Globus pallidus (tissue), 1 donor: ENCODE measurements at regions not wholly inside any gene's neighbourhood (a gene's known extent, or its start where the extent isn't known, plus 50 kb on each side); places are given as distances from the start of the nearest gene placed in this dataset.
"Not testable (repeated sequence)": the region's sequence is repeated elsewhere in the genome, so short reads cannot be mapped to it uniquely, and the experiment has no call there.

Source experiments
- DNase-seq: peaks from one replicate; pipeline ENCODE4 v3.0.0-alpha.2; 2015; ENCODE audit warnings: low spot score

- DNase-seq: no peak
Measured at GRCh38 chr1:181257117-181257516, 168.6 kb downstream of the IER5 start.

GRCh38 chr1:181259026-181259745 is 170.7 kb downstream of the IER5 start:
- DNase-seq: no peak

GRCh38 chr1:181260271-181260670 is 171.8 kb downstream of the IER5 start:
- no peak for DNase-seq

DNA sequence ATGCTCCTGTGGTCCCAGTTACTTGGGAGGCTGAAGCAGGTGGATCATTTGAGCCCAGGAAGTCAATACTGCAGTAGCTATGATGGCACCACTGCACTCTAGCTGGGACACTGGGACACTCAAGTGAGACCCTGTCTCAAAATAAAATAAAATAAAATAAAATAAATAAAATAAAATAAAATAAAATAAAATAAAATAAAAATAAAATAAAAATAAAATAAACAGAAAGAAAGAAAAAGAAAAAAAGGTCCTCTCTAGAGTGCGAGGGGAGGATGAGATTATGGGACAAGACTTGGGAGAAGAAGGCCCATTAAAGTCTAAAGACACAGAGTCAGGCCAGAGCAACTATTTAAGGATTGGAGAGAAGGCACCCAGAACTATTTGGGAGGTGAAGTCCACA is 172.5 kb downstream of the IER5 start:
- no peak for DNase-seq

DNA sequence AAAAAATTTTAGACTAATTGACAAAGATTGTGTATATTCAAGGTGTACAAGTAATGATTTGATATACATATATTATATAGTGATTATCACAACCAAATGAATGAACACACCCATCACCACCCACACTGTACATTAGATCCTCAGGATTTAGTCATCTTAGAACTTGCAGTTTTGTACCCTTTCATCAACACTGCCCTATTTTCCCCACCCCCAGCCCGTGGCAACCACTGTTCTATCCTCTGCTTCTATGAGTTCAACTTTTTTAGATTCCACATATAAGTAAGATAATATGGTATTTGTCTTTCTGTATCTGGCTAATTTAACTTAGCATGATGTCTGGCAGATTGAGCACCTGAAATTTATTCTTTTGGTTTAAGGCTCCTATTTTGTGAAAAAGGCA is 173.6 kb downstream of the IER5 start:
- DNase-seq: no peak

DNA sequence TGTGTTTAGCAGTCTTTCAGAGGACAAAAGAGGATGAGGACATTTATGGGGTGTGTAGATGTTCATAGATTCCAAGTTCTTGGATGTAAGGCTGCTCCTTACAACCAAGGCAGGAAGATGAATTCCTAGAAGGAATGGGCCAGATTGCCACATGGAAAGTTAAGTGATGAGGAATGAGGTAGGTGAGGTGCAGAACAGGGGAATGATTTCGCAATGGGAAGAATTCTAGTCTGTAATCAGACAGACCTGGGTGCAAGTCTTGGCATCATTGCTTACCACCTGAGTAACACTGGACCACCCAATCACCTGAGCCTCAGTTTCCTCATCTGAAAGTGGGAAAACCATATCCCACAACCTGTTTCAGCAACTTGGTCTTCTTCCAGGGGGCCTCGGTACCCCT is 174.9 kb downstream of the IER5 start:
- DNase-seq: no peak

- no peak for DNase-seq
Measured at GRCh38 chr1:181264821-181265220, 176.3 kb downstream of the IER5 start.

GRCh38 chr1:181284978-181285377 is 196.5 kb downstream of the IER5 start:
- no peak for DNase-seq

DNA sequence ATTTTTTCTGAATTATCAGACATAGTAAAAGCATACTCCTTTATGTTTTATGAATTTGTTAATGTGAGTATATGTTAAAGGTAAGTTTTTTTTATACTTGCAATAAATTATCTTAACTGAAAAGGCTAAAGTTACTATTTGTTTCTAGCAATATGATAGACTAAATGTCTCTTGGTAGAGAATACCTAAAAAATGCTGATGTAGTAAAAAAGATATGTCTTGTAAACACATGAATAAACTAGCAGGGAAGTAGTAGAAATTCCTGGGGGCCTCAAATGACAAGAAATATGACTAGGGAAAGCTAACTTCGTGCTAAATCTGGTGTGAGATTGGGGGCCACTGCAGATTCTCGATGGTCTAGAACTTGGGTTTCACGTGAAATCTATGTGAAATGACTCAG is 188.1 kb upstream of the CACNA1E start:
- DNase-seq: no peak

DNA sequence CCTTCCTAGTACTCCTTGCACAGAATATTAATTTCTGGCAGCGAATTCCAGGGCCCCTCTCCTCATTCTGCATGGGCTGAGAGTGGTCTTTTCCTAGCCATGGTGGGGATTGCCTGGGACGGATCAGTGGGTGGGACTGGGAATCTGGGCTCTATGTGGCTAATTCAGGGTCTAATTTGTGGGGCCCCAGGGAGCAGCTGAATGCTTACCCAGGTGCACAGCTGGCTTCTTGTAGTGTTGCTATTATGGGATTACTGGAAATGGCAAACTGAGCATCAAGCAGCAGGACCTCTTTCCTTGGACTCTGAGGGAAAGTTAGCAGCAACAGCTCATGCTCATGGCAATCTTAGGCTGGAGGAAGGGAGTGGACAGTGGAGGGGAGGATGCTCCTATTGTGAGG is 187.1 kb upstream of the CACNA1E start:
- DNase-seq: no peak

DNA sequence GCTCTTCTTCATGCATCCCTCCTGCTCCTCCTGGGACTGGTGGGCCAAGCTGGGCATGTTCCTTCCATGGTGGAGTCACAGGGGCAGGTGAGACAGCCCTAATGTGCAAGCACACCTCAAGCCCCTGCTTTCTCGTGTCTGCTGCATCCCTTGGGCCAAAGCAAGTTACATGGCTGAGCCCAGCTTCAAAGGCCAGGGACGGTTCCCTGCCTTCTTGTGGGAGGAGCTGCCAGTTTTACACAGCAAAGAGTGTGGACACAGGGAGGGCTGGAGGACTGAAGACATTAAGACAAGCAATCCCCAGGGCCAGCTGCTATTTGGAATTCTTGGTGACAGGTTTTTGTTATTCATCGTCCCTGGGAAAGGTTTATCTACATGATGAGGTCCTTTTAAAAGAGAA is 175.2 kb upstream of the CACNA1E start:
- no peak for DNase-seq

- DNase-seq: no peak
Measured at GRCh38 chr1:181310560-181310959, 172.8 kb upstream of the CACNA1E start.

DNA sequence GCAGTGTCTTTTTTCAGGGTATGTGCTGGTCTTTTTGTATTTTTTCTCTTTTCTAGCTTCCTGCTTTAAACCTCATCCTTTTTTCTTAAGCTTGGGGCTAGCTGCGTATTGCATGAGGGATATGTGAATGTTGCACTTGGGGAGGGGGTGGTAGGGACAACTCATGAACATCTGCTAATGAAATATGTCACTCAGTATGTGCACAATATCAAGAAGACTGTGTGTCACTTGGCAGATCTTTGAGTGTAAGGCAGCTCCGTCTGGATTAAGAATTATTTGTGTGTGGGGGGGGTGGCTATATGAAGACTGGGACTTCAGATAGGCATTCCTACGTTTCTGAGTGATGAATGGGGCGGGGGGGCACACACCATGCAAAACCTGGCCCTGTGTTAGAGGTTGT is 170.4 kb upstream of the CACNA1E start:
- no peak for DNase-seq

GRCh38 chr1:181313466-181313865 is 169.9 kb upstream of the CACNA1E start:
- no peak for DNase-seq

DNA sequence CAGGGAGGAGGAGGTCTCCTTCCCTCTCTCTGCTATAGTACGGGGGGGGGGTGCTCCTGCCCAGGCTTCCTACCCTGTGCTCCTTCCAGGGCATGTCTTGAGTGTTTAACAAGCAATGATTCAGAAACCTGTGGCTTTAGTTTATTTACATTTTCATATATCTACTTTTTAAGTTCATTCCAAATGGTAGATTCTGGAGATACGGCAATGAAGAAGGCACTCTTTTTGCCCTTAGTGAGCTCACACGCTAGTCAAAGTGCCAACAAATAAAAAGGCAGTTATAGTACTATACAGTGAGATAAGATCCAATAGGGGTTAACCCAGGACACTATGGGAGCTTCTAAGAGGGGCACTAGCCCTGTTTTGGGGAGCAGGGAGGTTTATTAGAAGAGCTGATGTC is 169.3 kb upstream of the CACNA1E start:
- no peak for DNase-seq

- no peak for DNase-seq
Measured at GRCh38 chr1:181314959-181315358, 168.4 kb upstream of the CACNA1E start.

DNA sequence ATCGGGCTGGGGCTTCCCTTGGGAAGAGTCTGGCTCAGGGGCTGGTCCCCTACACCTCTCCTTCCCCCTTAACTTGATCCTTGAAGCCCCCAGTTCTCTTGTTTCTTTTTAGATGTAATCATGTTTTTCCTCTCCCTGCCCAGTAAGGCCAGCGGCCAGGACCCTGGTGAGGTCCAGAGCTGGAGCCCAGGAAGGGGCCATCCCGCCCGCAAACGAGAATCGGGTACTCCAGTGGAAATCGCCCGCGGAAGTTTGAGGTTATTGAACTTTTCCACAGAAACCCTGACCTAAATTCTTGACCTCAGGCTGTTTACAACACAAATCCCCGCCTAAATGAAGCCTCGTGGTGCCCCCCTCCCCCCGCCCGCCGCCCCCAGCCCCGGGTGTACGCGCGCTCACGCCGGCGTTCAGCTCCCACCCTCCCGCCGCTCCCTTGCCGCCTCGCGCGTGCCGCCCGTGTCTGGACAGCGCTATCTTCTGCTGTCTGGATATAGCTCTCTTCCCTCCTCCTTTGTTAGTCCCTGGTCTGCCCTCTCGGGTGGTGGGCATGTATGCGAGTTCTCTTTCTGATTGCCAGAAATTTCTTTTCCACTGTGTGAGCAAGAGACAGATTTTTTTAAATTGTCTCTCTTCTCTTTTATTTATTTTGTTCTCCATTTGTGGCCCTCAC is 165.9 kb upstream of the CACNA1E start:
- DNase-seq: no peak

DNA sequence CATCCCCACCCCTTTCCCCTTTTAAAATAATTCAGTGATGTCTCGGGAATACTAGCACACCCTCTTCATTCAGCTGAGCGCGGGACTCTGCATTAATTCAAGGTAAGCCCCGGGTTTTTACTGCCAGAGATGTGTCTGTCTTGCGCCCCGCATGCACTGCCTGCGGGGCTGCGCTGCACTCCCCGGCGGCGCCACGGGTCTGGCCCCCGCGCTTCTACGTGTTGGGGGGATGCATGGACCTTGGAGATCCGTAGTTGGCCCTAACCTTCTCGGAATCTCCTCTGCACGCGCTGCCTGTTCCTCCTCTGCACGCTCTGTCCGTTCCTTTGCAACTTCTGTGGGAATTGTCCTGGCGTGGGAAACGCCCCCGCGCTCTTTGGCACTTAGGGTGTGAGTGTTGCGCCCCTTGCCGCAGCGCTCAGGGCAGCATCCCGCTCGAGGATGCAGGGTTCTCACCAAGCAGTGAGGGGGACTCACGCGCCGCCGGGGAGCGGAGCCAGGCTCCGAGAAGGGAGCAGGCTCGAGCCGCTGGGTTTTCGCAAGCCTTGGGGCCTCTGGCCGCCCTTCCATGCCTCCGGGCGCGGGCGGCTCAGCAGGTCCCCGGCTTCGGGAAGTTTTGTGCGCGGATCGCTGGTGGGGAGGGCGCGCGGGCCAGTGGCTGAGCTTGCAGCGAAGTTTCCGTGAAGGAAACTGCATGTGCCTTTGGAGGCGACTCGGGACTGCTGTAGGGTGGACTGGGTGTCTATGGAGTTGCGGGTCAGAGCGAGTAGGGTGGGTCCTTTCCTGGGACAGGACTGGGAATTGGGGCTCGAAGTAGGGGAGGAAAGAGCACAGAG is 165.1 kb upstream of the CACNA1E start:
- DNase-seq: no peak

DNA sequence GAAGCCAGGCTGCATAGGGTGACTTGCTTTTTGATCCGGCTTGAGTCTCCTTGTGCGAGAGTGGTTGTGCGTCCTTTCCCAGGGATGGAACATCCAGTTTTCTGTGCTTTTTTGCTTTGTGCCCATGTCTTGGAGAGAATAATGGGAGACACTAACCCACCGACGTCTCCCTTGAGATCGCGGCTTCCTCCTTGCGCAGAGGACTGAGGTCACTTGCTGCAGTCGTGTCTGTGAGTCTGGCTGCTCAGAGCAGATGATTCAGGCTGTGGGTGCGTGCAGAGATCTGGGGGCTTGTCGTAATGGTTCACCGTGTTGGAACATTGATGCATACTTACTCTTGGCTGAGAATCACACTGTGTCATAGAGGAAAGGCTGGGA is 164.5 kb upstream of the CACNA1E start:
- no peak for DNase-seq

GRCh38 chr1:181319907-181320306 is 163.4 kb upstream of the CACNA1E start:
- DNase-seq: no peak

DNA sequence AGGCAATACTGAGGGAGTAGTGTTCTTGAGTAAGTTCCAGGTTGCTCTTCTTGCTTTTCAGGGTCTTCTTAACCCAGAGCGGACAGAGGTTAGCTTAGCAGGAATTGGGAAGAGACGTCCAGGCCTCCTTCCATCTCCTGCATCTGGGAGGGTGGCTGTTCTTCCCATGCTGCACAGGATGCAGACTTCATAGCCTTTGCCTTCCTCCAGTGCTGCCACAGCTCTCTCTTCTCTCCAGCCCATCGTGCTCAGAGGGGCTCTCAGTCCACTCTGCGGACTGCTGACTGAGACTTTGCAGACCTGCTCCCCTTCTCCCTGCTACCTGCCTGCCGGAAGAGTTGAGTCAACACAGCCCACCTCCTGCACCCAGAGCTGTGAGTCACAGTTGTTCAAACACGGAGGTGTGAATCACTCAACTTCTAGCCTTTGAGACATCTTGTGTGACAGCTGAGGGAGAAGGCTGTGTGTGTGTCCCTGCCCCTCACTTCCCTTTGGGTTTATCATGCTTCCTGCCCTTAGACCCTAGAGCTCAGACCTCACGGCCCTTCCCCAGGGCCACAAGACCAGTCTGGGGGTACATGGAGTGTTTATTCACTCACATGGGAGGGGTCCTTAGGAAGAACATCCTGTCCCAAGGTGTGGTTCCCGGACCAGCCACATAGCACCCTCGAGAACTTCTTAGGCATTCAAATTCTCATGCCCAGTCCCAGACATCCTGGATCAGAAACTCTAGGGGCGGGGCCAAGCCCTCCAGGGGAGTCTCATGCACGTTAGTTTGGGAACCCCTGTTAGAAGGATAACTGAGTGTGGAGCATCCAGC is 158.3 kb upstream of the CACNA1E start:
- no peak for DNase-seq

DNA sequence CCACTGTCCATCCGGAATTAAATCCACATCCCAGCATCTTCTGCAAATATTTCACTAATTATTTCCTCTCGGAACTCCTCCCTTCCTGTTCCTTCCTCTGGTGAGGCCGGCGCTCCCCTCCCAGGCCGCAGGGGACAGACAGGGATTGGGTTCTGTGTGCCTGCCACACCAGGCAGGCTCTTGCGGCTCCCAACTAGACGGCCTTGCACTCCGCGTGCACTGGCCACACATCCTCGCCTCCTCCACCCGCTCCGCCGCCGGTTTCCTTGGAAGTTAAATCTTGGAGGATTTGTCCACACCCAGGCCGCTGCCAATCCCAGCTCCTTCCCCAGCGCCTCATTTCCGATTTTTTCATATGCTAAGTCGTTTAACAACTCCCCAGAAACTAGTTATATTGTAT is 157.6 kb upstream of the CACNA1E start:
- DNase-seq: not testable (repeated sequence)
